ENCODE measurements at regions not wholly inside any gene's neighbourhood (a gene's known extent, or its start where the extent isn't known, plus 50 kb on each side); places are given as distances from the start of the nearest gene placed in this dataset.
A peak's percentile ranks its signal among the peaks of the same experiment; 100 is the strongest.

- in situ Hi-C loops (cut with HindIII; ENCODE audit: low sequenced_read_pairs), result no loop called here
These were observed 301.6 kb upstream of the THBS1 start for GRCh38 chr15:39279311-39279710.

GRCh38 chr15:39281094-39281493 lies 299.8 kb upstream of the THBS1 start:
- in situ Hi-C loops (cut with HindIII; ENCODE audit: low sequenced_read_pairs), result no loop called here
- DNase-seq (ENCODE audit: low spot score), result no peak

More at GRCh38 chr15:39279311-39279710, 301.6 kb upstream of the THBS1 start:
- no peak for DNase-seq (ENCODE audit: low spot score)

GRCh38 chr15:39282663-39283208 lies 298.1 kb upstream of the THBS1 start:
- in situ Hi-C loops (cut with HindIII; ENCODE audit: low sequenced_read_pairs), result no loop called here
- no peak for DNase-seq (ENCODE audit: low spot score)

GRCh38 chr15:39283531-39283930 lies 297.3 kb upstream of the THBS1 start:
- in situ Hi-C loops (cut with HindIII; ENCODE audit: low sequenced_read_pairs), result no loop called here
- DNase-seq (ENCODE audit: low spot score), result no peak

- in situ Hi-C loops (cut with HindIII; ENCODE audit: low sequenced_read_pairs), result no loop called here
- DNase-seq (ENCODE audit: low spot score), result no peak
These were observed 295.8 kb upstream of the THBS1 start for GRCh38 chr15:39285071-39285470.

GRCh38 chr15:39285663-39286062 lies 295.2 kb upstream of the THBS1 start:
- in situ Hi-C loops (cut with HindIII; ENCODE audit: low sequenced_read_pairs), result no loop called here

GRCh38 chr15:39286706-39287105 lies 294.2 kb upstream of the THBS1 start:
- DNase-seq (ENCODE audit: low spot score), result no peak
- in situ Hi-C loops (cut with HindIII; ENCODE audit: low sequenced_read_pairs), result no loop called here

More at GRCh38 chr15:39285663-39286062, 295.2 kb upstream of the THBS1 start:
- DNase-seq (ENCODE audit: low spot score), result no peak

GRCh38 chr15:39287322-39288195 lies 293.3 kb upstream of the THBS1 start:
- peak; percentile 49 for DNase-seq (ENCODE audit: low spot score)
- in situ Hi-C loops (cut with HindIII; ENCODE audit: low sequenced_read_pairs), result no loop called here

GRCh38 chr15:39290711-39291435 lies 290.0 kb upstream of the THBS1 start:
- in situ Hi-C loops (cut with HindIII; ENCODE audit: low sequenced_read_pairs), result no loop called here
- DNase-seq (ENCODE audit: low spot score), result no peak

GRCh38 chr15:39291690-39292089 lies 289.2 kb upstream of the THBS1 start:
- in situ Hi-C loops (cut with HindIII; ENCODE audit: low sequenced_read_pairs), result no loop called here
- no peak for DNase-seq (ENCODE audit: low spot score)

GRCh38 chr15:39296955-39297354 lies 283.9 kb upstream of the THBS1 start:
- in situ Hi-C loops (cut with HindIII; ENCODE audit: low sequenced_read_pairs), result no loop called here
- no peak for DNase-seq (ENCODE audit: low spot score)

- no peak for DNase-seq (ENCODE audit: low spot score)
- in situ Hi-C loops (cut with HindIII; ENCODE audit: low sequenced_read_pairs), result no loop called here
These were observed 282.5 kb upstream of the THBS1 start for GRCh38 chr15:39298271-39298962.

- DNase-seq (ENCODE audit: low spot score), result no peak
- in situ Hi-C loops (cut with HindIII; ENCODE audit: low sequenced_read_pairs), result no loop called here
These were observed 281.2 kb upstream of the THBS1 start for GRCh38 chr15:39299486-39300267.

- no peak for DNase-seq (ENCODE audit: low spot score)
These were observed 280.3 kb upstream of the THBS1 start for GRCh38 chr15:39300451-39301153.

GRCh38 chr15:39301589-39301999 lies 279.3 kb upstream of the THBS1 start:
- in situ Hi-C loops (cut with HindIII; ENCODE audit: low sequenced_read_pairs), result no loop called here

More at GRCh38 chr15:39300451-39301153, 280.3 kb upstream of the THBS1 start:
- in situ Hi-C loops (cut with HindIII; ENCODE audit: low sequenced_read_pairs), result no loop called here

GRCh38 chr15:39302936-39303335 lies 277.9 kb upstream of the THBS1 start:
- in situ Hi-C loops (cut with HindIII; ENCODE audit: low sequenced_read_pairs), result no loop called here
- no peak for DNase-seq (ENCODE audit: low spot score)

More at GRCh38 chr15:39301589-39301999, 279.3 kb upstream of the THBS1 start:
- DNase-seq (ENCODE audit: low spot score), result no peak

GRCh38 chr15:39304201-39304841 lies 276.6 kb upstream of the THBS1 start:
- in situ Hi-C loops (cut with HindIII; ENCODE audit: low sequenced_read_pairs), result no loop called here
- no peak for DNase-seq (ENCODE audit: low spot score)

Measured in G401 (cell line).